ENCODE measurements at regions not wholly inside any gene's neighbourhood (a gene's known extent, or its start where the extent isn't known, plus 50 kb on each side); places are given as distances from the start of the nearest gene placed in this dataset.

- ChIA-PET CTCF (no interaction called here), POLR2A (no interaction called here)
- no peaks in the 10 kb centered on the region for H3K9me3 Mint-ChIP-seq
- intact Hi-C loops (cut with micrococcal nuclease) = no loop called here
- no peak overlapping the region for H3K4me3 Mint-ChIP-seq
- H3K4me1 Mint-ChIP-seq (ENCODE audit: low read depth) = no peaks in the 10 kb centered on the region
- DNase-seq = no peak
- no peaks in the 10 kb centered on the region for H3K27me3 Mint-ChIP-seq
- H3K36me3 Mint-ChIP-seq = no peaks in the 10 kb centered on the region
- no peak overlapping the region for H3K27ac Mint-ChIP-seq
Measured at GRCh38 chr2:59804732-59805131, 748.7 kb downstream of the BCL11A start.

DNA sequence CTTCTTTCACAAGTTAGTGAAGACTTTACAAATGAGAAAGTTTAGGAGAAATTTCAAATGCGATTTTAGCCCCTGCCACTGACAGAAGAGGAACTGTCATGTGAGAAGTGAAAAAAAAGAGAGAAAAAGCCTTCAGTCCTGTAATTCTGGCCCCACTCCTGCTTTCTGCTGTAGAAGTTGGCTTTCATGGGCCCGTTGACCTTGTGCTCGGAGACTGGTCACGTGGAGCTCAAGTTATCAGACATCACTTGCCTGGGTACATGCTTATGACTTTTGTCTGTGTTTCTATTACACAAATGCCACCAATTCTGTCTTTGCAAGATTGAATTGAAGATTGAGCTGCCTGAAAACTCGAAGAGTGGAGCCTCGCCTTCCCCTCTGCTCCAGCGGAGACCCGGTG, 749.9 kb downstream of the BCL11A start:
- no peak for DNase-seq
- ChIA-PET CTCF (no interaction called here), POLR2A (no interaction called here)
- Mint-ChIP-seq H3K9me3 (no peaks in the 10 kb centered on the region), H3K27me3 (no peaks in the 10 kb centered on the region), H3K36me3 (no peaks in the 10 kb centered on the region), H3K27ac (no peak overlapping the region), H3K4me1 (ENCODE audit: low read depth) (no peaks in the 10 kb centered on the region), H3K4me3 (no peak overlapping the region)
- intact Hi-C loops (cut with micrococcal nuclease) = no loop called here

DNA sequence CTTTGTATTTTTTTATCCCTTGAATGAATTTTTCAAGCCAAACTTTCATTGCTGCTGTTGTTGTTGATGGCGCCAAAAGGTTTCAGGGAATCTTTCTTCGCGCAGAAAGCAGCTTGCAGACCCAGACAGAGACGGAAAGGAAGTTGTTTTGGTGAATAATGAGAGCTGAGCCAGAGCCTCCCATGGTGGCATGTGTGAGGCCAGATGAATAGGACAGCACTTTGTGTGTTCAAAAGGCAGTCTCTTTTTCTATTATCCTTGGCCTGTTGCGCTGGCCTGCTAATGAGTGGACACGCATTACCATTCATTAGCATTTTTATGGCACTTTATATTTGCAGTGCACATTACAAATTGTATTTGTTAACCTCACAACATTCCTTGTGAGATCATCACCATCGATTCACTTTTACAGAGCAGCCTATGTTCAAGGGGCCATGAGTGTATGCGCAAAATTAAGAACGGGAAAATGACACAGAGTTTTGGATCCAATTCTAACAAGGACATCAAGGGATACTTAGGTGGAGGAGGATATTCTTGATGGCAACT, 754.7 kb downstream of the BCL11A start:
- H3K4me1 Mint-ChIP-seq (ENCODE audit: low read depth) = no peaks in the 10 kb centered on the region
- H3K36me3 Mint-ChIP-seq = no peaks in the 10 kb centered on the region
- POLR2A ChIA-PET = no interaction called here
- H3K4me3 Mint-ChIP-seq = no peak overlapping the region
- intact Hi-C loops (cut with micrococcal nuclease) = no loop called here
- CTCF ChIA-PET = interaction anchor here (0.7 kb wide), 1 partner anchor 1861 kb away, joined by 3 read pairs; no protein-coding TSS in a partner anchor
- H3K27ac Mint-ChIP-seq = no peak overlapping the region
- H3K27me3 Mint-ChIP-seq = no peaks in the 10 kb centered on the region
- no peak for DNase-seq
- H3K9me3 Mint-ChIP-seq = no peaks in the 10 kb centered on the region

- Mint-ChIP-seq H3K27ac (no peak overlapping the region), H3K4me3 (no peak overlapping the region), H3K9me3 (no peaks in the 10 kb centered on the region), H3K36me3 (no peaks in the 10 kb centered on the region), H3K27me3 (no peaks in the 10 kb centered on the region), H3K4me1 (ENCODE audit: low read depth) (no peaks in the 10 kb centered on the region)
- ChIA-PET POLR2A (no interaction called here), CTCF (no interaction called here)
- intact Hi-C loops (cut with micrococcal nuclease) = no loop called here
- no peak for DNase-seq
Measured at GRCh38 chr2:59791004-59791618, 762.3 kb downstream of the BCL11A start.

- H3K36me3 Mint-ChIP-seq = no peaks in the 10 kb centered on the region
- H3K27ac Mint-ChIP-seq = no peak overlapping the region
- no peaks in the 10 kb centered on the region for H3K4me1 Mint-ChIP-seq (ENCODE audit: low read depth)
- CTCF ChIA-PET = no interaction called here
- no peaks in the 10 kb centered on the region for H3K27me3 Mint-ChIP-seq
- intact Hi-C loops (cut with micrococcal nuclease) = no loop called here
- DNase-seq = no peak
- H3K9me3 Mint-ChIP-seq = no peaks in the 10 kb centered on the region
- no peak overlapping the region for H3K4me3 Mint-ChIP-seq
- POLR2A ChIA-PET = no interaction called here
Measured at GRCh38 chr2:59790186-59791003, 763.1 kb downstream of the BCL11A start.

DNA sequence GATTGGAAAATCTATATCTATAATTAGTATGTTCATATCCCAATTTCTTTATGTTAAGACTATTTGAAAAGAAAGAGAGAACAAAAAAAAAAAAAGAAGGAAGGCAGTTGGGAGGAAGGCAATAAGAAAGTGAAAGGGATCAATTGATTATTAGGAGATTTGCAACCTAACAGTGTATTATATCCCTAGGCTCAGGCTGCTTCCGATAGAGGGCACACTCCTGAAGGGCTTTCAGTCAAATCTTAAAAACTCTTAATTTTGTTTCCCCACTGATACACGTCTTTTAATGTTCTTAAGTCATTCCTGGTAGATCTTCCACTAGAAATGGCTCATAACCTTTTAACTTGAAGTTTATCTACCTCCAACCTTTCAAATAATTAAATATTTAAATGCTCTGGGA, 763.9 kb downstream of the BCL11A start:
- CTCF ChIA-PET = no interaction called here
- no peaks in the 10 kb centered on the region for H3K9me3 Mint-ChIP-seq
- intact Hi-C loops (cut with micrococcal nuclease) = no loop called here
- H3K27me3 Mint-ChIP-seq = no peaks in the 10 kb centered on the region
- no peaks in the 10 kb centered on the region for H3K4me1 Mint-ChIP-seq (ENCODE audit: low read depth)
- H3K36me3 Mint-ChIP-seq = no peaks in the 10 kb centered on the region
- H3K27ac Mint-ChIP-seq = no peak overlapping the region
- H3K4me3 Mint-ChIP-seq = no peak overlapping the region
- no peak for DNase-seq
- POLR2A ChIA-PET = no interaction called here

- Mint-ChIP-seq H3K27ac (no peak overlapping the region), H3K27me3 (no peaks in the 10 kb centered on the region), H3K36me3 (no peaks in the 10 kb centered on the region), H3K9me3 (no peaks in the 10 kb centered on the region), H3K4me1 (ENCODE audit: low read depth) (no peaks in the 10 kb centered on the region), H3K4me3 (no peak overlapping the region)
- ChIA-PET POLR2A (no interaction called here), CTCF (interaction anchor here (0.6 kb wide), 1 partner anchor 331 kb away, joined by 5 read pairs; no protein-coding TSS in a partner anchor)
- intact Hi-C loops (cut with micrococcal nuclease) = no loop called here
- no peak for DNase-seq
Measured at GRCh38 chr2:59787095-59787494, 766.4 kb downstream of the BCL11A start.

DNA sequence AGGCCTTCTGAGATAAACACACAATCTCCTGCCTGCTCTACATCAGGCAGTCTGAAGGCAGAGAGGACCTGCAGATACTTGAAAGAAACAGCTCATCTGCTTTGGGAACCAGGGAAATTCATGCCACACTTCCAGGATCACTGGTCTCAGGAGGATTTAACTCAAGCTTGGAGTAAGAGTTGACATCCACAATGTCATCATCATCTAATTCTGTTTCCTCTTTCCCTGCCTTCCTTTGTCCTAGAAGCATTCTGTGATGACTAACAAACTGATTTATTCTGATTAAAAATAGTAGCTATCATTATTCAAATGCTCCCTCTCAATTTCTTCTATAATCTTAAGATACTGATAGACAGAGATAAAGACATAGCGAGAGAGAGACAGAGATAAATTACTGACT, 766.8 kb downstream of the BCL11A start:
- POLR2A ChIA-PET = no interaction called here
- no peak for DNase-seq
- Mint-ChIP-seq H3K36me3 (no peaks in the 10 kb centered on the region), H3K27me3 (no peaks in the 10 kb centered on the region), H3K27ac (no peak overlapping the region), H3K9me3 (no peaks in the 10 kb centered on the region), H3K4me1 (ENCODE audit: low read depth) (no peaks in the 10 kb centered on the region), H3K4me3 (no peak overlapping the region)
- CTCF ChIA-PET = interaction anchor here (0.6 kb wide), 1 partner anchor 331 kb away, joined by 5 read pairs; no protein-coding TSS in a partner anchor
- intact Hi-C loops (cut with micrococcal nuclease) = no loop called here

DNA sequence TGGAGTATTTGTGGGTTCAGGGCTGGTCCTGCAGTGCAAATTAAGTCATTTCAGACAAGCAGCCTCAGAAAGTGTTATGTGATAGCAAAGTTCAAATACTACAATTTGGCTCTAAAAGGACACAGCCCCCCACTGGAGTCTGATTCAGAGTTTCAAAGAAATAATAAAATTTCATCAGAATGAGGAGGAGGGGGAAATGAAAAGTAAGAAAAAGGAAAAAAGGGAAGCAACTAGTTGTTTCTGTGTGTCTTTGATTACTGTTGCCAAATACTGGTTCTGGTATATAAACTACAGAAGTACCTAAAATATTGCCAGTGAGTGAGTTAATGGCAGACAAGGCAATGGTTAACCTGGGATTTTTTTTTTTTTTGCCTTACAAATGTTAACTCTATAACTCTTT, 773.9 kb downstream of the BCL11A start:
- POLR2A ChIA-PET = no interaction called here
- H3K4me1 Mint-ChIP-seq (ENCODE audit: low read depth) = no peaks in the 10 kb centered on the region
- CTCF ChIA-PET = no interaction called here
- no peaks in the 10 kb centered on the region for H3K9me3 Mint-ChIP-seq
- H3K27me3 Mint-ChIP-seq = no peaks in the 10 kb centered on the region
- intact Hi-C loops (cut with micrococcal nuclease) = no loop called here
- H3K27ac Mint-ChIP-seq = no peak overlapping the region
- H3K36me3 Mint-ChIP-seq = no peaks in the 10 kb centered on the region
- no peak overlapping the region for H3K4me3 Mint-ChIP-seq
- DNase-seq = no peak

DNA sequence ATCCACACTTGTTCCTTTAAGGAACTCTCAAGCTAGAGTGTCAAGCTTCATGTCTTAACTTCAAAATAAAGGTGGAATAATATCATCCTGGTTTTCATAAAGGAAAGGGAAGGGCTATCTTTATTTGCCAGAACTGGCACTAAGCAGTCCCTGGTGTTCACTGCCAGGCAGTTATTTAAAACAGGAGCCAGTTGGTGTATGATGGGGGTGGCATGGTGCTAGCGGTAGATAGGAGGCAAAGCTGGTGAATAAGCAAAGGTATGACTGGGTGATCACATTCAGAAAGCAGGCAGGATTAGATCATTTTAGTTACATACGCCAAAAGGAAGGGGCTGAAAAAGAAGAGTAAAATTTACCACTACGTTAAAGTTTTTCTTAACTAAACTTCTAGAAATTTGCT, 776.3 kb downstream of the BCL11A start:
- ChIA-PET POLR2A (no interaction called here), CTCF (no interaction called here)
- no peaks in the 10 kb centered on the region for H3K9me3 Mint-ChIP-seq
- no peak overlapping the region for H3K4me3 Mint-ChIP-seq
- intact Hi-C loops (cut with micrococcal nuclease) = no loop called here
- no peaks in the 10 kb centered on the region for H3K4me1 Mint-ChIP-seq (ENCODE audit: low read depth)
- no peak overlapping the region for H3K27ac Mint-ChIP-seq
- no peak for DNase-seq
- H3K27me3 Mint-ChIP-seq = no peaks in the 10 kb centered on the region
- no peaks in the 10 kb centered on the region for H3K36me3 Mint-ChIP-seq

DNA sequence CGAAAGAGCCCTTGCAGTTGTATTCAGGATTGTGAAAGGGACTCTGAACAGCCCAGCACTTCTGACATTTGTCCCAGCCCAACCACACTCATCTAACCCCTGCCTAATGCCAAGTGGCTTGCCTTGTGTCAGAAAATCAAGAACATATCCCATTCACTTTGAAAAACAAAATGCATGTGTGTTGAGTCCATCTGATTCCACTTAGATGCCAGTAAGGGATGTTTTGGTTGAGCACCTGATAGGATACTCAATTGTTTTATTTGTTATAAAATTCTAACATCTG, 776.8 kb downstream of the BCL11A start:
- Mint-ChIP-seq H3K4me3 (no peak overlapping the region), H3K9me3 (no peaks in the 10 kb centered on the region), H3K27ac (no peak overlapping the region), H3K36me3 (no peaks in the 10 kb centered on the region), H3K4me1 (ENCODE audit: low read depth) (no peaks in the 10 kb centered on the region), H3K27me3 (no peaks in the 10 kb centered on the region)
- no peak for DNase-seq
- POLR2A ChIA-PET = no interaction called here
- intact Hi-C loops (cut with micrococcal nuclease) = no loop called here
- CTCF ChIA-PET = no interaction called here

GRCh38 chr2:59774821-59775433, 778.5 kb downstream of the BCL11A start:
- no peak for DNase-seq
- no peaks in the 10 kb centered on the region for H3K4me1 Mint-ChIP-seq (ENCODE audit: low read depth)
- ChIA-PET POLR2A (no interaction called here), CTCF (no interaction called here)
- intact Hi-C loops (cut with micrococcal nuclease) = no loop called here
- H3K9me3 Mint-ChIP-seq = no peaks in the 10 kb centered on the region
- no peak overlapping the region for H3K4me3 Mint-ChIP-seq
- no peaks in the 10 kb centered on the region for H3K27me3 Mint-ChIP-seq
- no peaks in the 10 kb centered on the region for H3K36me3 Mint-ChIP-seq
- no peak overlapping the region for H3K27ac Mint-ChIP-seq

GRCh38 chr2:59770651-59771050, 782.8 kb downstream of the BCL11A start:
- Mint-ChIP-seq H3K4me3 (no peak overlapping the region), H3K36me3 (no peaks in the 10 kb centered on the region), H3K27me3 (no peaks in the 10 kb centered on the region), H3K4me1 (ENCODE audit: low read depth) (no peaks in the 10 kb centered on the region), H3K9me3 (no peaks in the 10 kb centered on the region), H3K27ac (no peak overlapping the region)
- CTCF ChIA-PET = no interaction called here
- POLR2A ChIA-PET = no interaction called here
- intact Hi-C loops (cut with micrococcal nuclease) = no loop called here
- no peak for DNase-seq
